Stimulated activated CD4-positive, alpha-beta T cell treated with anti-CD3 and anti-CD28 coated beads, TNF-alpha, amount 100 ng/mL, for 48 hours (primary cell): ENCODE measurements at regions not wholly inside any gene's neighbourhood (a gene's known extent, or its start where the extent isn't known, plus 50 kb on each side); places are given as distances from the start of the nearest gene placed in this dataset.
"Not testable (repeated sequence)": the region's sequence is repeated elsewhere in the genome, so short reads cannot be mapped to it uniquely, and the experiment has no call there.

Source experiments
- DNase-seq, 3 donors: peaks; one replicate each; pipeline ENCODE4 v3.0.0-alpha.2; 2020; ENCODE audit warnings: low read depth in 3 of 3

DNA sequence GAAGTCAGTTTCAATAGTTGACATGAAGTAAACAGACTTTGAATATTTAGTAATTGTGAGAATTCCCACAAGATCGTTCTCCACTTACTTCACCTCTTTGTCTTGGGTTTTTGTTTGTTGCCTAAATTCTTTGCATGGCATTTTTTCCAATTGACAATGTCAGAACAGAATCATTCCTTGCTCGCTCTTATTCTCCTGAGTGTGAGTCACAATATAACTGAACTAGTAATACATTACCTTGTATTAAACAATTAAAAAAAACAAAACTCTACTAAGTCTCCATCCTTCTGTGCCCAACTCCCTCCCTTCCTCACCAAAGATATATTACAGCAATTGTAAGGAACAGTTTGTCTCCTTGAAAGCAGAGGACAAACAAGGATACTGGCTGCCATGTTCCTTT is 638.8 kb upstream of the NOVA1 start:
- DNase-seq: no peak

DNA sequence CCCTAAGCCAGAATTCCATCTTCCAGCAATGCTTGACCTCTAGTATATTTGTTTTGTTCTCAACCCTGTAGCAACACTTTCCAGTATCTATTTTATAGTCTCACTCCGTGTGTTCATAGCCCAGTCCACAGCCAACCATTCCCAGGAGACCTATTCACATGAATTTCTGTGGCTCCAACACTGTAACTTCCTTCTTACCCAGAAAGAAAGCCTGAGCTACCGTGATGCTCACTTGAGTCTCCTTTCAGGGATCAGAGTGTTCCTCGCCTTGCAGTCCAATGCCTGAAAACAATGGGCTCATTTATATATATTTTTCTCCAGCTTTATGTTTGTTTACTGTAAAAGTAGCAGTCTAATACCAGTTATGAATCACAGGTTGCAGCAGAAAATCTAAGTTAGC is 645.0 kb upstream of the NOVA1 start:
- no peak for DNase-seq

DNA sequence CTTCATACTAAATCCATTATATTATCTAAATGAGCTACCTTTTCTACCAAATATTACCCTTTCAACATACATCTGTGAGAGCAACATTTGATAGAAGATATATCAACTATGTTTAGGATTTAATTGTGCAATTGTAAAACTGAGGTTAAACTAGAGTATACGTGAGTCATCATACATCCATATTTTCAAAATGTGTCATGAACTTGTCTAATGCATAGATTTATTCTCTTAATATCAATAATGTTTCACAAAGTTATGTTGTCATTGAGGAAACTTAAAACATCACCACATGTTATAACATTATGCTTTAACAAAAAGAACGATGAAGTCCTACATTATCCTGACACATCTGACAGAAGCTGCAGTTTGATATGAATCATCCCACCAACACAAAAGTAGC is 645.5 kb upstream of the NOVA1 start:
- no peak for DNase-seq

DNA sequence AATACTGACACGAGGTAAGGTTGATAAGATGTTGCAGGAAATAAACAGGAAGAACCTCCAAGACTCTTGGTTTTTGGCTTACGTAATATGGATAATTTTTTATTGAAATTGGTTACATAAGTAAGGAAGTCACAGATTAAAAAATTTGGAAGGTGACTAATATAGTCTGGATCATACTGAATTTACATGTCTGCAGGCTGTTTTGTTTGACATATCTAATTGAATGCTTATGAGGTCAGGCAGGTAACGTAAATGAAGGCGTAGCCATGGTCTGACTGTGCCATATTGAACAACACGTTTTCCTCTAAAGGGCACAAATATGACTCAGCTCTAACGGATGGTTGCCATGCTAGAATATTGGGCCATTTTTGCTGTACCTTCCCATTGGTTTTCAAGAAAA is 648.1 kb upstream of the NOVA1 start:
- no peak for DNase-seq

DNA sequence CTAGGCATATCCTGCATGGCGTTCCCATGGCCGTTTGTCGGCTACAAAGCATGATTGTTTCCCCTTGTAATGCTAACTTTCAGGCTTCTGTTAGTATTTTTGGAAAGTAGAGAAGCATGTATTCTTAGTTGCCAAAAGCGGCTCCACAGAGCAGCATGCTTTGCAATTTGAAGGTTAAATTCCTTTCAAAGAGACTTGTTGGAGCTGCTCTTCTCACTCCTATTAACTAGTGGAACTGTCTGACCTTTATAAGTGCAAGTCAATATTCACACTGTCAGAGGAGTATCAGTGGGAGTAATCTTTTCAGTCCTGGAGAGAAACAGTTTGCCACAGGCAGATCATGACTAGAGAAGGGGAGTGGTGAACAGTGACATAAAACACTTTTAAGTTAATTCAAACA is 656.1 kb upstream of the NOVA1 start:
- no peak for DNase-seq

DNA sequence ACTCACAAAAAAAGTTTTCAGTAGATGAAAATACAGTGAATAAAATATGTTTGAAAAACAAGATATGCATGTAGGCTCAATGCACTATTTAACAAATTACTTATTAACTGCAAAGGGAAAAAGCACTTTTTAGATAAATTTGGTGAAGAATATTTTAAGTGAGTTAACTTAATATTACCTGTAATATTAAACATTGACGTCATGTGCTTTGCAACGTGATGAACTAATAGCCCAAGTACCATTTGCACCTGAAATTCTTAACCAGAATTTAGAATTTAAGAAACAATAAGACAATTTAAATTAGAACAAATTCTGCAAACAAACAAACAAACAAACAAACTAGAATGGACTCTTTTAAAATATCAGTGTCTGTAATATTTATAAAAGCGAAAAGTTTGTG is 659.0 kb upstream of the NOVA1 start:
- DNase-seq: no peak

DNA sequence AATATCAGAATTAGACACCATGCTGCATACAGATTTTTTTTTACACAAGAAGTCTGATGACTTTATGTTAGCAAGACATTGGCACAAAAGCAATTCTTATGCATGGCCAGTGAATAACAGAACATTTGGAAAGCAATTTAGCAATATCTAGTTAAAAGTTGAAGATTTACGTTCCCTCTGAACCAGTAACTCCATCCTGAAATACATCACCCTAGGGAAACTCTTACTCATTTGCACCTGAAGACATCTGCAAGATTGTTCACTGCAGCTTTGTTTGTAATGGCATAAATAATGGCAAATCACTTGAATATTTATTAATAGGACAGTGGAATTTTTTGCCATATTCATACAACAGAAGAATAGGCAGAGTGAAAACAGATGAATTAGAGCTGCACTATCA is 670.0 kb upstream of the NOVA1 start:
- DNase-seq: no peak

DNA sequence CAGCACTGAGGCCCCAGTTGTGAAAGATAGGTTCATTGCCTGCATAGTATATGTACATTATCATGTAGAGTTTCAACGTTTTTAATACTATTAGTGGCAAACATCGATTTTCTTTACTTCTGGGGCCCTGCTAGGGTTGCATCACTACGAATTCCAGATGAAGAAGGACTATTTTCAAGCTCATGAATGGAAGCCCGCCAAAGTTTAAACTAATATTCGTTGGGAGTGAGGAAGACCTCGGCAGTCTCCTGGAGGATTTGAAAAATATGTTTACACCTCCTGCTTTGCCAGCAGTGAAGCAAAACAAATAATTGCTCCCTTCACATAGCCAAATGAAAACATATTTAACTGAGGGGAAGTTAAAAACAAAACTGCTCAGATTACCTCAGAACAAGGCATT is 672.9 kb upstream of the NOVA1 start:
- no peak for DNase-seq

DNA sequence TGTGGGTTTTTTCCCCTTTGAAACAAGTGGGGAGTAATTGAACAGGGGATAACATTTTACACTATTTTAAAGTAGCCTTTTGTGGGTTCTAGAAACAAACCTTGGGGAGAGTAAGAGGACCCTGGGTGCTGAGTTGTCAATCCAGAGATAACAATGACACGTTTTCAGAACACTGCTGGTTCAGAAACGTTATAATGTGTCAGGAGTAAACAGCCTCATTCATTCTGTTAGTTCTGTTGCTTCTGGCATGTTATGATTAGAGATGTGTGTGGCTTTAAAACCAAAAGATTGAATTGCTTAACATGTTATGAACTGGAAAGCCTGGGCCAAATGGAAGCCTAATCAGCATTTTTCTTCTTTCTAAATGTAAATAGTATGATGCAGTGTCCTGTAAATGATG is 680.5 kb upstream of the NOVA1 start:
- no peak for DNase-seq

DNA sequence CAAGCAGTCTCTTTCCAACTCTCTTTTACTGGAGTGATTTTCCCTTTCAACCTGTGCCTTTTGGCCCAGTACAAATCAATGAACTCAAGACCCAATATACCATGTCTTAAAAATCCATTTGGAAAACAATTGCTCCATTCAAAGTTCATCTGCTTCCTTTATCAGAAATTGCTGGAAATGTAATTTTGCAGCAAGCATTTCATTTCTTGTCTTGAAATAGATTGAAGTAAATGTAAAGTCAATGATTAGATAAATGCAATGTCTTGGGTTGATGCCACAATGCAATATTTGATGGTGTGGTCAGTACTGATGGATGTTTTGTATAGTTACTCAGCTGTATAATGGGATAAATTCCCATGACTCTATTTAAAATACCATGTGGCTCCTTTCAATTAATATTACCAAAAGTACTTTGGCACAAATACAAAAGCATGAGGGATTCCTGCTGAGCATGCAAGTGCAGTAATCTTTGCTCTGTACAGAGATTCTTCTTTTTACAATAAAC is 707.7 kb upstream of the NOVA1 start:
- DNase-seq: no peak

DNA sequence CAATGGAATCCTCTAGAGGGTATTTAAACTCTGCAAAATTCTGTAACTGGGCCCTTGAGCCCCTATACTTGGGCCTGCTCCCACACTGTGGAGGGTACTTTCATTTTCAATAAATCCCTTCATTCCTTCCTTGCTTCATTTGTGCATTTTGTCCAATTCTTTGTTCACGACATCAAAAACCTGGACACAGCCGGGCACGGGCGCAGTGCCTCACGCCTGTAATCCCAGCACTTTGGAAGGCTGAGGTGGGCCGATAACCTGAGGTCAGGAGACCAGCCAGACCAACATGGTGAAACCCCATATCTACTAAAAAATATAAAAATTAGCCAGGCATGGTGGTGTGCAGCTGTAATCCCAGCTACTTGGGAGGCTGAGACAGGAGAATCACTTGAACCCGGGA is 714.9 kb upstream of the NOVA1 start:
- DNase-seq: not testable (repeated sequence)

DNA sequence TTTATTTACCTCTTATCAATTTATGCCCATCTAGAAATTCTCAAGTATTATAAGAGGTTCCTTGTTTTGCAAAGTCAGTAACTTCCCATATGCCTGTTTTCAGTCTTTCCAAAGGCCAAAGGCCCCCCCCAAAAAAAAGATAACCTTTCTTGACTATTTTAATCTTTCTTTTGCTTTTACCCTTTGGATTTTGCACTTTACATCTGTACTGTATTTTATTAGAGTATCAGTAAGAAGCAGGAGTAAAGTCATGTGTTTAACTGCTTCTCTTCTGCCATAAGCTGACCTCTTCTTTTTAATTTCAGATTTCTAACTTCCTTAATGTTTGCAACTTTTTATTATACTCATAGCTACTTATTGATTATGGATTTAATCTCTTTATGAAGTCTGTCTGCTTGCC is 716.4 kb upstream of the NOVA1 start:
- DNase-seq: no peak

DNA sequence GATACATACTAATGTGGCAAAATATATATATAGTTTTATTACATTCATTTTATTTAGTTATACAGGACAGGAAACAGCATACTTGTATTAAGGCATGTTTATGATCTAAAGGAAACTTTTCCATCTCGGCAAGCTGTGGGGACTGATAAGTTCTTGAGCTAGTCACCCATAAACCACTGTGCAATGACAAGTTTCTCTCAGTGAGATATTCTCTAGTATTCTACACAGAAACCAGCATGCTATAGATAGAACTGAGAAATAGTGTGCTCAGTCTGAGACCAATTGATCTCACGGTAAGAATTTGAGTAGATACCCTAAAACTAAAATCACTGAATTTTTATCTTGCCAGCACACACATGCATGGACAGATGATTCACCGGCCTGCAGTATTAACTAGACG is 717.6 kb upstream of the NOVA1 start:
- no peak for DNase-seq

DNA sequence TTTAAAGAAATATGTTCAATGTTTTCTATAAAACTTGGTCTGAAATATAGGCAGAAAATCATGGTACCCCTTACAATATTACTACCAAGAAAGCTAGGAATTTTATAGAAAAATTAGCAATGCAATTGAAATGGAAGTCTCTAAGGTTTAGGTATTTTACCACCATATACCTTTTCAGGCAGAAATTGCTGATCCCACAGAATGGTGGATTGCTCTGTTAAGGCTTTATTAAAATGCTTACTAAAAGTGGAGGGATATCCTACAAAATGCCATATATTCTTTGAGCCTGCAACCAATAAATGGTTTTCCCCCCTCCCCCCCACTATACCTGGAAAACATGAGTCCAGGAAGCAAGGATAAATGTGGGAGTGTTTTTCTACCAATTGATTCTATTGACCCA is 718.1 kb upstream of the NOVA1 start:
- DNase-seq: no peak

DNA sequence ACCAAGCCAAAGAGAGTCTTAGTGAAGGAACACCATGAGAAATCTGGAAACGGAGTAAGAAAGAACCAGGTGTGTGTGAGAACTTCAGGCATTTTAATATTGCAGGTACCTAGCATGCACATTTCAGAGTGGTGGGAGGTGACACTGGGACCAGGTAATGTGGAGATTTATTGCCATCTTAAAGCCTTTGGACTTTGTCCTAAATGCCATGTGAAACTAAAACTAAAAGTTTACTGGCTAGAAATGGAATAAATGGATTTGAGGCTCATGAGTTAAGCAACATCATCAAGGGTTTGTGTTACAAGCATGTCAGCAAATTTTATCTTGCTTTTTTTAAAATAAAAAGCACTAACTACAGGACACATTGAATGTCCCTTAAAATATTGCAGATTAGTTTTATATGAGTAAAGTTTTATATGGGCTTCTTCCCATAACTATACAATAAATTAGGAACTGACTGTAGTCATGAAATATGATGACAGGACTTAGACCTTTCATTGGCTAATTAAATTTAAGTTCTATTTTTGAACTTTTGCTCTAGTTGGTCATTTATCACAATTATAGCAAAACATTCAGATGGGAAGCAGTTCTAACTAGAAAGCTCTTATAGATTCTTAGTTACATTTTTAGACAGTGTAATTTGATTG is 721.1 kb upstream of the NOVA1 start:
- no peak for DNase-seq

DNA sequence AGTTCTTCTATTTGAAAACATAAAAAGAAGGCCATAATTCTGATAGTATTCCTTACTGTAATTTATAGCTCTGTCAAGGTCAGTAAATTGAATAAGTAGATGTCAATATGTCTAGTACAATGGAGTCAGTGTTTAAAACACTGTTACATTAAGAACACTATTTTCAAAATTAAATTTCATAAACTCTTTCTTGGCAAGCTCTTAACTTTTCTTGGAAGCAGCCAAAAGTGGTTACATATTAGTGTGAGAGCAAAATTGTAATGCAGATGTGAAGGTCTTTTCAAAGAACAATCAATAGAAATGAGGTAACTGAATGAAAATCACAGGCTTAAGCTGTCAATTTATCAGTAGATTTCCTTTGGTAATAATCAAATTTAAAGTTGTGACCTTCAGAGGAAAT is 722.4 kb upstream of the NOVA1 start:
- DNase-seq: no peak

DNA sequence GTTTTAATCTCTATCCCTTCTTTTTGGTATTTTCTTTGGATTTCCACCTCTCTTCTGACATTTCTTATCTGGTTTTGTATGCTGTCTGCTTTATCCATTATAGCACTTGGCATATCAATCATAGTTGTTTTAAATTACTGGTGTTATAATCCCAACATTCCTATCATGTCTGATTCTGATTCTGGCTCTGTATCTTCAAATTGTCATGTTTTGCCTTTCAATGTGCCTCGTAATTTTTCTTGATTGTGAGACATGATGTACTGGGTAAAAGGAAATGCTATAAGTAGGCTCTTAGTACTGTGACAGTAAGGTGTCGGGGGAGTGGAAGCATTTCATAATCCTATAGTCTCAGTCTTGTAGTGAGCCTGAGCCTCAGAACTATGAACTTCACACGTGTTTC is 729.3 kb upstream of the NOVA1 start:
- DNase-seq: no peak

DNA sequence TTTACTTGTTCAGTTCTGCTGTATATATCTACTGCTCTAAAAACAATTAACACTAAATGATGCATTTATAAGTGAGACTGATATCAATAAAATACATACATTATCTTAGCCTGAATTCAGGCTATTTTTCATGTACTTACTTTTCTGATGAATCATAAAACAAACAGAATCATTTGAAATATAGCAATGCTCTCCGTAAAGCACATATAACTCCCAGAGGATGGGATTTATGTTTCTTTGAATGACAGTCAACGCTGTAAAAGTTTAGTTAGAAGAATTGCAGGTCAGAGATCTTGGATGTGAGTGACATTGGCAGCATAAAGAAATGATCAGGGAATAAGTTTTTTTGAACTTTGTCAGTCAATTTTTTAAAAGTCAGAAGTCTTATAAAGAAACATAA is 740.2 kb upstream of the NOVA1 start:
- DNase-seq: no peak

DNA sequence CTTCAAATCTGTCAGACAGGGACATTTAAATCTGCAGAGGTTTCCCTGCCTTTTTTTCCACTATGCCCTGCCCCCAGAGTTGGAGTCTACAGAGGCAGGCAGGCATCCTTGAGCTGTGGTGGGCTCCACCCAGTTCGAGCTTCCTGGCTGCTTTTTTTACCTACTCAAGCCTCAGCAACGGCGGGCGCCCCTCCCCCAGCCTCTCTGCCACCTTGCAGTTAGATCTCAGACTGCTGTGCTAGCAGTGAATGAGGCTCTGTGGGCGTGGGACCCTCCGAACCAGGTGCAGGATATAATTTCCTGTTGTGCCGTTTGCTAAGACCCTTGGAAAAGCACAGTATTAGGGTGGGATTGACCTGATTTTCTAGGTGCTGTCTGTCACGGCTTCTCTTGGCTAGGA is 765.2 kb upstream of the NOVA1 start:
- not testable (repeated sequence) for DNase-seq

DNA sequence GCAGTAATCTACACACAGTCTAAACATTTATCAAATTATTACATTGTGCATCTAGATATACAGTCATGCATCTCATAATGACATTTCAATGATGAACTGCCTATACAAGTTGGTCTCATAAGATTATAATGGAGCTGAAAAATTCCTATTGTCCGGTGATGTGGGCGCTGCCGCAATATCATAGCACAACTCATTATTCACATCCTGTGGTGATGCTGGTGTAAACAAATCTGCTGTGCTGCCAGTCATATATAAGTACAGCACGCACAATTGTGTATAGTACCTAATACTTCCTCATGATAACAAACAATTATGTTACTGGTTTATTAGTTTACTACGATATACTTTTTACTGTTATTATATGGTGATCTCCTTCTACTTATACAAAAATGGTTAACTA is 768.8 kb upstream of the NOVA1 start:
- DNase-seq: no peak

DNA sequence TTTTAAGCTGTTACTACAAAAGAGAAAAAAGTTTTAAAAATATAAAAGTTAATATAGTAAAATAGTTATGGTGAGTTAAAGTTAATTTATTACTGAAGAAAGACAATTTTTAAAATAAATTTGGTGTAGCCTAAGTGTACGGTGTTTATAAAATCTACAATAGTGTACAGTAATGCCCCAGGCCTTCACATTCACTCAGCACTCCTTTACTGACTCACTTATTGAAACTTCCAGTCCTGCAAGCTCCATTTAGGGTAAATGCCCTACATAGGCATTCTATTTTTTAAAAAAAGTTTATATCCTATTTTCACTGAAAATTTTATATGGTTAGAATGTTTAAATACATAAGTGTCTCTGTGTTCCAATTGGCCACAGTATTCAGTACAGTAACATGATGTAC is 769.5 kb upstream of the NOVA1 start:
- no peak for DNase-seq

DNA sequence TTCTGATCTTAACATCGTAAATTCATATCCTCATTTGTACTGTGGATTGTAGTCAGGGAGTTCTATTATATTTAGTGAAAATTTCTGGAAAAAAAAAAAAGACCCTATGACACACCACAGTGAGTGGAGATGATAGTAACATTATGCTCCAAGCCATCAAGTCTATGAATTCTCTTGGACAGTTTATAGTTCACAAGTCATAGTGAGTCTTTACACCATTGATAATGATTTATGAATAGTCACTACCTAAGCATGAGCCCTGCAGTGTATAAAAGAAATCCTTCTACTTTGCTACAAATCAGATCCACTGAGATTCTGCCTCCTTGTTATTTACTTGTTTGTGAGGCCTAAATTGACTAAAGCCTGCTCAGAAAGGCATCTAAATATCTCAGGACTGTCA is 772.2 kb upstream of the NOVA1 start:
- DNase-seq: no peak

DNA sequence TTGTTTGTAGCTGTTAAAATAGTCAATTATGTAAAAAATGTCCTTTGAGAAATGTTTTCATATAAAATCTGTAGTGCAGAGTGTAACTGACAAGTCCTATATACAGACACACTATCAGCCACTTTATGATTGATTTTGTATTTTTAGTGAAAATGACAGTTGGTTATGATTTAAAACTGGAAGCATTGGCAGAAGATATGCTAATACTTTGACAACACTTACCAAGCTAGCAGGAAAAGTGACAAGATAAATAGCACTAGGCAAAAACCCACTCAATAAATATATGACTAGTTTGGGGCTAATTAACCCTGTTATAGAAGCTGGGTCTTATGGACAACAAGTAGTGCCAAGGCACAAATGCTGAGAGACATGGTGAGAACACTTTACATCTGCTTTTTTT is 772.9 kb upstream of the NOVA1 start:
- DNase-seq: no peak

DNA sequence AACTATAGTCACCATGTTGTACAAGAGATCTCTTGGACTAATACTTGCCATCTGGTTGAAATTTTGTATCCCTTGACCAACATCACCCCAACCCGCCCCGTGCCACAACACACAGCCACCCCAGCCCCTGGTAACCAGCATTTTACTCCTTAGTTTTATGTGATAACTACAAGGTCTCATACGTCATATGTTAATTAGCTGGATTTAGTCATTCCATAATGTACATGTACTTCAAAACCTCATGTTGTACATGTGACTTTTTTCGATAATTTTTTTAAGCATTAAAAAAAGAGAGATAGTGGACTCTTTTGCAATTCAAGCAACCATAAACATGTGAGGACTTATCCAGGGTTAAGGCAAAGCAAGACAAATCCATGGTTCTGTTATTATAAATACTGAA is 773.4 kb upstream of the NOVA1 start:
- no peak for DNase-seq

DNA sequence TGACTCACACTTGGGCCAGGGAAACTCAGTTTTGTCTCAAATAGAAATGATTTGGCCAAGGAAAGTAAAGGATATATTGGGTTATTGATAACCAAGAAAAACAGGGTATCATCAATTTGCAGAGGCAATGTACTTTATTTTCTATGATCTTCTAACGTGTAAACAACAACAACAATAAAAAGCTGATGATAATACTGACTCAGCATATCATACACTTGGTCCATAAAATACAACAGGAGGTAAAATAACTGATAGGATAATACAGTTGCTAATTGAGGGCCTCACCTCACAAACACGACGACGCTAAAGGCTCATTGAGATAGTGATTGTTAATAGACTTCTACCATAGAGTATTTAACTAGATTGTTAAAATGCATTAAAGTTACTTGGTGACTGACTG is 774.0 kb upstream of the NOVA1 start:
- DNase-seq: no peak
